GOT3 (cell line): ENCODE measurements at regions not wholly inside any gene's neighbourhood (a gene's known extent, or its start where the extent isn't known, plus 50 kb on each side); places are given as distances from the start of the nearest gene placed in this dataset.
"Not testable (repeated sequence)": the region's sequence is repeated elsewhere in the genome, so short reads cannot be mapped to it uniquely, and the experiment has no call there.

Source experiments
- DNase-seq: peaks from one replicate; lab custom pipeline; 2025; ENCODE audit warnings: mixed read lengths; lab: John Stamatoyannopoulos, UW

DNA sequence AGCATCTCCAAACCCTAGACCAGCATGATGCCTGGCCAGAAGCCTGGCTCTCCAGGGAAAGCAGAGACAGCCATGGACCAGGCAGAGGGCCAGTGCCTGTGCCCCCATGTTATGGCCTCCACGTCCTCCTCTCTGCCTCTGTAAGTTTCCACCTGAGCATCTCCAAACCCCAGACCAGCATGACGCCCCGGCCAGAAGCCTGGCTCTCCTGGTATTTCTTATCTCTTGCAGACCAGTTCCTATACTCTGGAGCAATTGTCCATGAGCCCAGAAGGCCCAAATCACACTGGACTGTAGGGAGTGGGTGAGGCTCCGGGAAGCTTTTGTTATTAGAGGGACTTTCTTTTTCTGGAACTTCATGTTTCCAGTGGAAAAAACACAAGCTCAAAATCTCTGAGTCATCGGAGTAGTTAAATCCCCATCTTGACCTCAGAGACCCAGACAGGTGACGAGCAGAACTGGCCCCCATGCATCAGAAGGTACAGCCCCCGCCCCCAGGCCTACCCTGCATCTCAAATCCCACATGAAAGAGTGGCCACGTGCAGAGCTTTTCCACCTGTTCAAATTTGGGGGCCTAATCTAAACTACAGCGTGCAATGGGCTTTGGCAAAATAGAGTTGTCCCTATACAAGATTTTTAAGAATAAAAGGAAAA is 110.2 kb upstream of the FOXQ1 start:
- no peak for DNase-seq

DNA sequence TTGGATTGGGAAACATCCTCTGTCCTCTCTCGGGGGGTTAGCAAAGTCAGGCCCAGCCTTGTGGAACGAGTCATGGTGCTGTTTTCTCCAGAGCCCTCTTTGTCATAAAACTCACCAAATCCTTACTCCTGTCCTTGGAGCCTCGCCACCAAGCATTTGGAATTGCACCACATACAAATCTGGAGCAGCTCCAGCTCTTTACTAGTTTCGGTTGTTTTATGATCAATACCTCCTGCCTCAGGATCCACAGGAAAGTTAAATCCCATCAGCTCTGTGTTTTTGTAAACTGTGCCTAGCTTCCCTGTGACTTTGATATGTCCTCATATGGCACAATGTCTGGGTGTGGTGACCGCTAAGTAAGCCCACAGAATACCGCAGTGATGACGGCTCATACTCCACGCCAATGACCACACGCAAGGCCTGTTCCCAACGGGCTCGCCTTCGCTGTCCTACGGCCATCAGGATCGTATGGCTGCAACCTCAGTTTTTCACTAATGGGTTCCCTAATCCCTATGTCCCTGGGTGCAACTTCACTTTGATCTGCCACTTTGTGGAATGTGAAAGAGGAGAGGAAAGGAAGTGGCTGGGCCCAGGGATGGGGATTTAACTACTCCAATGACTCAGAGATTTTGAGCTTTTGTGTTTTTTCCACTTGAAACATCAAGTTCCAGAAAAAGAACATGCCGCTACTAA is 111.3 kb upstream of the FOXQ1 start:
- no peak for DNase-seq

DNA sequence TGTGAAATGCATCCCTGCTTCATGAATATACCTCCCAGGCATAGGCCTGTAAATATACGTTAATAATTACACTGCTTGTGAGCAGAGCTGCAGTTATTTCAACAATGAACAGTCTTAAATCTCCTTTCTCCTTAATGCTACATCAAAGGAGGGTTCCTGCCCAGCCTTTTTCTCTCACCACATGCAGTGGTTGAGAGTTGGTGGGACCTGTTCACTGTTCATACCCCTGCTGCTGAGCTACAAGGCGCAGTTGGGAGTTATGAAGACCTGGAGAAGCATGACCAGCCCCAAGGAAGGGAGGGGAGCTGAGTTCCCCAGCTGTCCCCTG is 111.9 kb upstream of the FOXQ1 start:
- DNase-seq: no peak

- DNase-seq: no peak
These were observed 114.6 kb upstream of the FOXQ1 start for GRCh38 chr6:1197309-1197708.

DNA sequence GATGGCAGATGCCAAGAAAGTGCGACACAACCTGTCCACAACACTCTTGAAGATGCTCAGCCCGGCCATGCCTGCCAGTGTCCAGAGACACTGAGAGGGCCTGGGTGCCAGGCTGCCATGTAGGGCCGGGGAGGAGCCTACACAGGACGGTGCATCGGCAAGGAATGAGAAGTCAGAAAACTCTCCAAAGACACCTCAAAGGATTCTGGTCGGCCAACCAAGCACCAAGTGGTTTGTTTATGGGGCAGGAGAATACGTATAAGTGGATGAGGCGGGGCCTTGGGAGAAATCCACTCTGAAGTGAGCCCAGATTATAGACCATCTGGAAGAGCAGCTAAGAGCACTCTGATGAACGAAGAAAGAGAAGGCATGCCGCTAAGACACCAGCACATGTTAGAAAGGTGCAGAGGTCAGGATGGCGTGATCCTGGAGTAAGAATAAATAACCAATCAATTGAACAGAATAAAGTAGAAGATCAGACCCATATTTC is 120.7 kb upstream of the FOXQ1 start:
- DNase-seq: no peak

GRCh38 chr6:1190366-1190765 is 121.5 kb upstream of the FOXQ1 start:
- DNase-seq: no peak

DNA sequence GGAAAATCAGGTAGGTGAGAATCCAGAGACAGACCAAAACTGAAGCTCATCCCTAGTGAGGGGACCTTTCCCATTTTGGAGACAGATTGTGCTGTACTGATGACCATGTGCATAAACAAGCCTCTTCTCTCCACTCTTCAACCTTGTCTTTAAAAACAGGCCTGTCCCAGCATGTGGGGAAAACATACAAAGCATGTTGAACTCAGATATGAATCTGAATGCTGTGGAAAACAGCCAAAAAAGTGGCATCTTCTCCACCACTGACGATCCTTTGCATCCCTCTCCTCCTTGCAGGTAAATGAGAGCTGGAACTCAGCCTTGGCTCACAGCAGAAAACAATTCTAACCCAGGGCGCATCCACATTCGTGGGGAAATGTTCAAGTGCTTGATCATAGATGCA is 123.7 kb upstream of the FOXQ1 start:
- DNase-seq: no peak

DNA sequence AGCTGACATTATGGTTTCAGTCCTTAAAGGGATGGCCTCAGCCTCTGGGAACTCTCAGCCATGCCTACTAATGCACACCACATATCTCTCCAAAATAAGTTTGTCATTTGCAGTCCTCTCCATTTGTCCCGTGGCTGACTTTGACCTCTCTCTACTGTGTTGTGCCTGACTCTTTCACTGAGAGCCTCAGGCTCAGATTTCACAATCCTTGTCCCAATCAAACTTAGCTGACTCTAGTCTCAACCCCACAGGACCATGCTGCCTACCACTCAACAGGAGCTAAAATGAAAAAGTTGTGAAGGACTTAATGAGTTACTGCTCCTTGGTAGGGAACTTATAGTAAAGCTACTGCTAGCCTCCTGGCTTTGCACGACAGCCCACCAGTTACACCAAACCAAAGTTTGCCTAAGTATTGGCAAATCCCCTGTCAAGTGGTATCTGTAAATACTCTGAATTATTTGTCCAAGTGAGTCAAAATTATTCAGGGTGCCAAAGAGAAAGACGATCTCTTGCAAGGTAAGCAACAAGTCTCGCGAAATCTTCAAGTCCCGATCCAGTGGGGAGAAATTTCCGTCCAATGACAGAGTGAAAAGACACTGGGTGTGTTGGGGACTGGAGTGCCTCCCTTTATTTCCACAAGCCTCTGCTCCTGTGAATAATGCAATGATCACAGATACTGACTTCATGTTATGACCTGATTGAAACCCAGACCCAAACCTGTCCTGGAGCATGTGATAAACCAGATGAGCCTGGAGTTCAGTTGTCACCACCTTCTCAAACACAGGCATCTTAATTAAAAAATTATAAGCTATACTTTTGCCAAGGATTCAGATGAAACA is 124.4 kb upstream of the FOXQ1 start:
- no peak for DNase-seq

- DNase-seq: no peak
These were observed 127.6 kb upstream of the FOXQ1 start for GRCh38 chr6:1184318-1184717.

- no peak for DNase-seq
These were observed 129.0 kb upstream of the FOXQ1 start for GRCh38 chr6:1182722-1183521.

- no peak for DNase-seq
These were observed 129.8 kb upstream of the FOXQ1 start for GRCh38 chr6:1181939-1182605.

GRCh38 chr6:1179571-1180459 is 132.1 kb upstream of the FOXQ1 start:
- no peak for DNase-seq

- DNase-seq: no peak
These were observed 133.3 kb upstream of the FOXQ1 start for GRCh38 chr6:1178590-1178989.

- DNase-seq: no peak
These were observed 135.3 kb upstream of the FOXQ1 start for GRCh38 chr6:1176567-1176966.

GRCh38 chr6:1175877-1176276 is 136.0 kb upstream of the FOXQ1 start:
- DNase-seq: no peak

GRCh38 chr6:1170794-1171193 is 141.1 kb upstream of the FOXQ1 start:
- no peak for DNase-seq

DNA sequence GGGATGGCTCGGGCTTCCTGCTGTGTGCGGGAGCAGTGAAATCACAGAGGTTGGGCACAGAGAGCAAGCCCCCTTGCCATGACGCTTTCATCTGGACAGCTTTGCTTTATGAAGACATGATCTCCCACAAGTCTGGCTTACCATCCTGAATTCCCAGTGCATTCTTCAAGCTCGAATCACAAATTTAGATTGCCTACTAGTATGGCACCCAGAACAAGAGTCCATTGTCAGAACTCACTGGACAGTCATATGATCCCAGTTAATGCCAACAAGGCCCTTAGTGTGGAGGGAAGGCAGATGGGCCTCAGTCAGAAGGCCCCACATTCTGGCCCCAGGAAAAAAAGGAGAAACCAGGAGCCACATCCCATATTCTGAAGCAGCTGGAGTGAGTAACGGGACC is 147.3 kb upstream of the FOXQ1 start:
- DNase-seq: no peak

DNA sequence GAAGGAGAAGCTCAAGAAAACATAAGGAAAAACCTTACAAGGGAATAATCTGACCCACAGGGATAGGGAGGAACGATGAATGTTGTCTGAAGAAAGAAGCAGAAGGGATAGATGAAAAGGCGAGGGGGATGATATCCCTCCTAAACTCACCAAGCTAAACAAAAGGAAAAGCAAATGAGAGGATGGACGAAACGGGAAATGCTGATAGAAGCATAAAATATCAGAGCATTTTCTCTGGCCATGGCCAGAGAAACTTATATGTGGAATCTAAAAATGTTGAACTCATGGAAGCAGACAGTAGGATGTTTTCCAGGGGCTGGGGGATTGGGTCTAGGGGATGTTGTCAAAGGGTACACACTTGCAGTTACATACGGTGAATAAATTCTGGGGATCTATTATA is 148.4 kb upstream of the FOXQ1 start:
- no peak for DNase-seq

DNA sequence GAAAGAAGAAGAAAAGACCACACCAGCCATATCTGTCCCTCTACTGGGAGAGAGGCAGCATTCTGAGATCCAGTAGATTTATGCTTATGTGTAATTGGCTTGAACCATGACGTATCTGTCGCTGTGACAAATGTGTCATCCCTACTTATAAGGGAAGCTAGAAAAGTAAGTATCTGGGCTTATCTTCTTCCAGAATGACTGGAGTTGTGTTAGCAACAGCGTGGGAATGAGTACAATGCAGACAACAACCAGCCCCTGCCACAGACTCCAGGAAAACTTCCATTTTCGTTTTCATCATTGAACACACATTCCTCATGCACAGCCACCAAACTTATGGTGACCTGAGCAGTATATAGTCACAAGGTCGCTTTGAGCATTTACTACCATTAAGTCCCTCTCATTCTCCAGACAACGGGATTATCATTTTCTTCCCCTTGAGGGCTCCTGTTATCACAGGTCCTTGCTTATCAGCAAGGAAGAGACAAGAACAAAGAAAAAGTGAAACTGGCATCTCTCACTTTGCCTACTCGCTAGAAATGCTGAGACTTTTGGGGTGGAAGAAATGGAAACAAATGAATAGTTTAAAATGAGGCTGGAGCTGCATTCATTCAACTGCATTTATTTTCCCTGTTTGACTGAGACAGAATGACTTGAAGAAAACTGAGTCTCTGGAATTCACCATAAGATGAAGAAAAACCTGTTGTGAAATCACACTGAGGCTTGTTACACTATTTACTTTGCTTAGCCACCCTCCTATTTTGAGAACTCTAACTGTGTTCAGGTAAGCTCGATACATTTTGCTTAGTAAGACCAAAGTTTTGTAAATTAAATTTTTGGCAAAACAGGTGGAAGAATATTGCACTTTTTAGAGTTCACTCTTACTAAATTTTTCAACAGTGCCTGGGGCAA is 149.3 kb upstream of the FOXQ1 start:
- no peak for DNase-seq

DNA sequence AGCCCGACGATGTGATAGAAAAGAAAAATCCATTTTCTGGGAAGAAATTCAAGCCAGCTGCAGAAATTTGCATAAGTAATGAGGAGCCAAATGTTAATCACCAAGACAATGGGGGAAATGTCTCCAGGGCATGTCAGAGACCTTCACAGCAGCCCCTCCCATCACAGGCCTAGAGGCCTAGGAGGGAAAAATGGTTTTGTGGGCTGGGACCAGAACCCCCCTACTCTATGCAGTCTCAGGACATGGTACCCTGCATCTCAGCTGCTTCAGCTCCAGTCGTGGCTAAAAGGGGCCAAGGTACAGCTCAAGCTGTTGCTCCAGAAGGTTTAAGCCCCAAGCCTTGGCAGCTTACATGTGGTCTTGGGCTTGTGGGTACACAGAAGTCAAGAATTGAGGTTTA is 155.5 kb upstream of the FOXQ1 start:
- not testable (repeated sequence) for DNase-seq
